Activated CD8-positive, alpha-beta memory T cell treated with anti-CD3 and anti-CD28 coated beads, Interleukin-2, amount 10 ng/mL, durations not matched to agents 7 days and 5 days (primary cell): ENCODE measurements at regions not wholly inside any gene's neighbourhood (a gene's known extent, or its start where the extent isn't known, plus 50 kb on each side); places are given as distances from the start of the nearest gene placed in this dataset.
"Not testable (repeated sequence)": the region's sequence is repeated elsewhere in the genome, so short reads cannot be mapped to it uniquely, and the experiment has no call there.

Source experiments
- ATAC-seq: fragments of 150-1000 bp; cut with Tn5 transposase; one replicate; pipeline ENCODE4 v1.10.0; 2021; ENCODE audit warnings: moderate library complexity
- CTCF ChIA-PET: fragments of 350-600 bp; sonication (Branson Sonifier 250); formaldehyde crosslinking; loops from one replicate; lab custom pipeline; 2021; ENCODE audit warnings: antibody characterized with exemption; lab: Charles Lee
- DNase-seq: peaks from one replicate; pipeline ENCODE4 v3.0.0-alpha.2; 2020
- H3K27ac Mint-ChIP-seq: one replicate; pipeline ENCODE4 v1.8.0; 2021; ENCODE audit warnings: mild to moderate bottlenecking, mixed read lengths
- H3K27me3 Mint-ChIP-seq: one replicate; pipeline ENCODE4 v1.8.0; 2021; ENCODE audit warnings: mixed read lengths
- H3K36me3 Mint-ChIP-seq: one replicate; pipeline ENCODE4 v1.8.0; 2021; ENCODE audit warnings: mild to moderate bottlenecking, mixed read lengths
- H3K4me1 Mint-ChIP-seq: one replicate; pipeline ENCODE4 v1.8.0; 2021; ENCODE audit warnings: mixed read lengths
- H3K4me3 Mint-ChIP-seq: one replicate; pipeline ENCODE4 v1.8.0; 2021; ENCODE audit warnings: mild to moderate bottlenecking, moderate library complexity, mixed read lengths
- H3K9me3 Mint-ChIP-seq: one replicate; pipeline ENCODE4 v1.8.0; 2022; ENCODE audit warnings: low read depth, mixed read lengths

- Mint-ChIP-seq H3K27me3 (no peaks in the 10 kb centered on the region), H3K4me3 (no peak overlapping the region), H3K27ac (no peak overlapping the region), H3K36me3 (no peaks in the 10 kb centered on the region), H3K4me1 (no peaks in the 10 kb centered on the region), H3K9me3 (no peaks in the 10 kb centered on the region)
- ATAC-seq (no peak), DNase-seq (no peak)
- CTCF ChIA-PET, result interaction anchor here (1.6 kb wide), 1 partner anchor 784 kb away, joined by 3 read pairs; no protein-coding TSS in a partner anchor
Measured at GRCh38 chr7:42727451-42727850, 184.4 kb downstream of the C7orf25 start.

- H3K27me3 Mint-ChIP-seq, result no peaks in the 10 kb centered on the region
- DNase-seq, result no peak
- no peak for ATAC-seq
- H3K27ac Mint-ChIP-seq, result no peak overlapping the region
- H3K36me3 Mint-ChIP-seq, result no peaks in the 10 kb centered on the region
- no peak overlapping the region for H3K4me3 Mint-ChIP-seq
- CTCF ChIA-PET, result interaction anchor here (1.6 kb wide), 1 partner anchor 783 kb away, joined by 3 read pairs; no protein-coding TSS in a partner anchor
- no peaks in the 10 kb centered on the region for H3K9me3 Mint-ChIP-seq
- no peaks in the 10 kb centered on the region for H3K4me1 Mint-ChIP-seq
Measured at GRCh38 chr7:42726066-42726785, 185.6 kb downstream of the C7orf25 start.

GRCh38 chr7:42722716-42723115 is 189.2 kb downstream of the C7orf25 start:
- H3K27me3 Mint-ChIP-seq, result no peaks in the 10 kb centered on the region
- no peaks in the 10 kb centered on the region for H3K9me3 Mint-ChIP-seq
- no peak overlapping the region for H3K27ac Mint-ChIP-seq
- DNase-seq (no peak), ATAC-seq (no peak)
- no peaks in the 10 kb centered on the region for H3K36me3 Mint-ChIP-seq
- CTCF ChIA-PET, result no interaction called here
- H3K4me1 Mint-ChIP-seq, result no peaks in the 10 kb centered on the region
- H3K4me3 Mint-ChIP-seq, result no peak overlapping the region

- Mint-ChIP-seq H3K4me1 (no peaks in the 10 kb centered on the region), H3K9me3 (no peaks in the 10 kb centered on the region), H3K4me3 (no peak overlapping the region), H3K27me3 (no peaks in the 10 kb centered on the region), H3K27ac (no peak overlapping the region), H3K36me3 (no peaks in the 10 kb centered on the region)
- no peak for ATAC-seq
- CTCF ChIA-PET, result no interaction called here
- DNase-seq, result no peak
Measured at GRCh38 chr7:42722198-42722597, 189.7 kb downstream of the C7orf25 start.

- Mint-ChIP-seq H3K27me3 (no peaks in the 10 kb centered on the region), H3K27ac (no peak overlapping the region)
- CTCF ChIA-PET, result no interaction called here
Measured at GRCh38 chr7:42720991-42721796, 190.7 kb downstream of the C7orf25 start.

GRCh38 chr7:42720012-42720411 is 191.9 kb downstream of the C7orf25 start:
- no peaks in the 10 kb centered on the region for H3K4me1 Mint-ChIP-seq
- no peaks in the 10 kb centered on the region for H3K27me3 Mint-ChIP-seq
- H3K36me3 Mint-ChIP-seq, result no peaks in the 10 kb centered on the region
- no peak overlapping the region for H3K4me3 Mint-ChIP-seq
- DNase-seq (no peak), ATAC-seq (no peak)
- no peaks in the 10 kb centered on the region for H3K9me3 Mint-ChIP-seq
- CTCF ChIA-PET, result no interaction called here
- no peak overlapping the region for H3K27ac Mint-ChIP-seq

More at GRCh38 chr7:42720991-42721796, 190.7 kb downstream of the C7orf25 start:
- Mint-ChIP-seq H3K4me3 (no peak overlapping the region), H3K9me3 (no peaks in the 10 kb centered on the region), H3K4me1 (no peaks in the 10 kb centered on the region), H3K36me3 (no peaks in the 10 kb centered on the region)
- no peak for DNase-seq
- no peak for ATAC-seq

- CTCF ChIA-PET, H3K4me1 Mint-ChIP-seq, H3K4me3 Mint-ChIP-seq, H3K9me3 Mint-ChIP-seq, ATAC-seq, DNase-seq, H3K27me3 Mint-ChIP-seq, H3K36me3 Mint-ChIP-seq, H3K27ac Mint-ChIP-seq: not testable (repeated sequence)
Measured at GRCh38 chr7:42718466-42718865, 193.4 kb downstream of the C7orf25 start.

GRCh38 chr7:42714356-42714755 is 197.5 kb downstream of the C7orf25 start:
- ATAC-seq, result no peak
- Mint-ChIP-seq H3K4me3 (no peak overlapping the region), H3K4me1 (no peaks in the 10 kb centered on the region), H3K27me3 (no peaks in the 10 kb centered on the region), H3K9me3 (no peaks in the 10 kb centered on the region), H3K36me3 (no peaks in the 10 kb centered on the region), H3K27ac (no peak overlapping the region)
- DNase-seq, result no peak
- CTCF ChIA-PET, result no interaction called here

- no peak for ATAC-seq
- H3K9me3 Mint-ChIP-seq, result no peaks in the 10 kb centered on the region
- H3K27ac Mint-ChIP-seq, result no peak overlapping the region
- no peak overlapping the region for H3K4me3 Mint-ChIP-seq
- H3K36me3 Mint-ChIP-seq, result no peaks in the 10 kb centered on the region
- H3K4me1 Mint-ChIP-seq, result no peaks in the 10 kb centered on the region
- CTCF ChIA-PET, result no interaction called here
- H3K27me3 Mint-ChIP-seq, result no peaks in the 10 kb centered on the region
- DNase-seq, result no peak
Measured at GRCh38 chr7:42709284-42709683, 202.6 kb downstream of the C7orf25 start.

GRCh38 chr7:42704710-42705109 is 207.2 kb downstream of the C7orf25 start:
- Mint-ChIP-seq H3K9me3 (no peaks in the 10 kb centered on the region), H3K27ac (no peak overlapping the region)

GRCh38 chr7:42702647-42703046 is 209.2 kb downstream of the C7orf25 start:
- CTCF ChIA-PET, result no interaction called here
- H3K9me3 Mint-ChIP-seq, result no peaks in the 10 kb centered on the region
- no peaks in the 10 kb centered on the region for H3K36me3 Mint-ChIP-seq
- H3K27me3 Mint-ChIP-seq, result no peaks in the 10 kb centered on the region
- ATAC-seq (no peak), DNase-seq (no peak)
- H3K4me3 Mint-ChIP-seq, result no peak overlapping the region
- H3K27ac Mint-ChIP-seq, result no peak overlapping the region
- H3K4me1 Mint-ChIP-seq, result no peaks in the 10 kb centered on the region

More at GRCh38 chr7:42704710-42705109, 207.2 kb downstream of the C7orf25 start:
- Mint-ChIP-seq H3K36me3 (no peaks in the 10 kb centered on the region), H3K4me1 (no peaks in the 10 kb centered on the region), H3K27me3 (no peaks in the 10 kb centered on the region), H3K4me3 (no peak overlapping the region)
- DNase-seq (no peak), ATAC-seq (no peak)
- CTCF ChIA-PET, result no interaction called here

- Mint-ChIP-seq H3K9me3 (no peaks in the 10 kb centered on the region), H3K4me1 (no peaks in the 10 kb centered on the region), H3K36me3 (no peaks in the 10 kb centered on the region), H3K27me3 (no peaks in the 10 kb centered on the region), H3K4me3 (no peak overlapping the region), H3K27ac (no peak overlapping the region)
- ATAC-seq (no peak), DNase-seq (no peak)
- CTCF ChIA-PET, result no interaction called here
Measured at GRCh38 chr7:42700406-42701327, 211.2 kb downstream of the C7orf25 start.
